IMR-90 (cell line): ENCODE measurements at regions not wholly inside any gene's neighbourhood (a gene's known extent, or its start where the extent isn't known, plus 50 kb on each side); places are given as distances from the start of the nearest gene placed in this dataset.

Source experiments
- ATAC-seq: fragments of 200-7000 bp; cut with Tn5 transposase; 2 replicates; pipeline ENCODE4 v1.9.1; 2020; ENCODE audit warnings: low read depth, mild to moderate bottlenecking, moderate library complexity
- BruUV-seq: library from RNA; stranded (reverse); fragments of 400-500 nt; replicated peaks from 2 replicates; lab custom pipeline; 2021; lab: Mats Ljungman, UMichigan
- CTCF ChIA-PET: fragments of 300-600 bp; formaldehyde crosslinking; extraction: SDS; loops from one replicate; lab custom pipeline; 2021; ENCODE audit warnings: antibody characterized with exemption; lab: Yijun Ruan, JAX
- POLR2A ChIA-PET: fragments of 300-600 bp; sonication (Branson Sonifier 250); formaldehyde crosslinking; loops from one replicate; lab custom pipeline; 2022; ENCODE audit warnings: antibody characterized with exemption; ENCODE audit not compliant: unreplicated experiment; lab: Charles Lee
- DNase-seq: peaks from one replicate; pipeline ENCODE4 v3.0.0; 2013
- H2AFZ ChIP-seq: replicated peaks from 2 replicates; pipeline ENCODE3; 2013; ENCODE audit warnings: low read length, mild to moderate bottlenecking; ENCODE audit not compliant: poor library complexity
- H2AK5ac ChIP-seq: 2 replicates; pipeline ENCODE4 v1.6.1; 2013; ENCODE audit warnings: low read depth, low read length, inconsistent platforms
- H2AK9ac ChIP-seq: replicated peaks from 2 replicates; pipeline ENCODE3; 2013; ENCODE audit warnings: mild to moderate bottlenecking, low read depth, low read length, moderate library complexity; ENCODE audit not compliant: poor library complexity
- H2BK120ac ChIP-seq: 2 replicates; pipeline ENCODE4 v1.6.1; 2013; ENCODE audit warnings: low read depth, low read length, inconsistent platforms
- H2BK15ac ChIP-seq: 3 replicates; pipeline ENCODE4 v1.6.1; 2013; ENCODE audit warnings: low read depth, low read length, inconsistent platforms
- H2BK20ac ChIP-seq: 2 replicates; pipeline ENCODE4 v1.6.1; 2013; ENCODE audit warnings: low read depth, mild to moderate bottlenecking, inconsistent platforms, low read length, moderate library complexity
- H2BK5ac ChIP-seq: 2 replicates; pipeline ENCODE4 v1.6.1; 2013; ENCODE audit warnings: mild to moderate bottlenecking, low read depth, low read length, inconsistent platforms; ENCODE audit not compliant: poor library complexity, severe bottlenecking
- H3K14ac ChIP-seq: replicated peaks from 2 replicates; pipeline ENCODE4 v1.6.1; 2013; ENCODE audit warnings: low read depth, low read length, inconsistent platforms
- H3K18ac ChIP-seq: 2 replicates; pipeline ENCODE4 v1.6.1; 2013; ENCODE audit warnings: low read depth, low read length, control low read depth
- H3K23ac ChIP-seq: 2 replicates; pipeline ENCODE4 v1.6.1; 2013; ENCODE audit warnings: low read depth, low read length, inconsistent platforms
- H3K27ac ChIP-seq: 2 replicates; pipeline ENCODE4 v1.5.1; 2013; ENCODE audit warnings: mild to moderate bottlenecking, control low read depth, low read length; ENCODE audit not compliant: insufficient read depth
- H3K27me3 ChIP-seq: 2 replicates; pipeline ENCODE4 v1.6.1; 2013; ENCODE audit warnings: low read length; ENCODE audit not compliant: control insufficient read depth, insufficient read depth
- H3K36me3 ChIP-seq: 2 replicates; pipeline ENCODE4 v1.6.1; 2013; ENCODE audit warnings: low read length, mixed read lengths; ENCODE audit not compliant: control insufficient read depth, insufficient read depth
- H3K4ac ChIP-seq: 2 replicates; pipeline ENCODE4 v1.6.1; 2013; ENCODE audit warnings: low read depth, low read length, inconsistent platforms
- H3K4me1 ChIP-seq: 2 replicates; pipeline ENCODE4 v1.6.1; 2013; ENCODE audit warnings: low read length, mixed read lengths; ENCODE audit not compliant: control insufficient read depth, insufficient read depth
- H3K4me2 ChIP-seq: 2 replicates; pipeline ENCODE4 v1.6.1; 2013; ENCODE audit warnings: low read depth, mild to moderate bottlenecking, control low read depth, low read length, moderate library complexity
- H3K4me3 ChIP-seq: 2 replicates; pipeline ENCODE4 v1.5.1; 2013; ENCODE audit warnings: low read depth, mild to moderate bottlenecking, control low read depth, low read length, moderate library complexity; ENCODE audit not compliant: insufficient read depth
- H3K56ac ChIP-seq: 2 replicates; pipeline ENCODE4 v1.6.1; 2013; ENCODE audit warnings: low read length, inconsistent platforms; ENCODE audit not compliant: insufficient read depth; ENCODE audit errors: extremely low read depth
- H3K79me1 ChIP-seq, 2 experiments: 2 replicates each; pipeline ENCODE4 v1.6.1; 2013; ENCODE audit warnings: low read length in 2 of 2, inconsistent platforms in 1 of 2, low read depth in 1 of 2
- H3K9ac ChIP-seq: 2 replicates; pipeline ENCODE4 v1.6.1; 2013; ENCODE audit warnings: low read depth, low read length, control low read depth
- H3K9me1 ChIP-seq: 2 replicates; pipeline ENCODE4 v1.6.1; 2013; ENCODE audit warnings: low read length, inconsistent platforms; ENCODE audit not compliant: insufficient read depth
- H3K9me3 ChIP-seq: 2 replicates; pipeline ENCODE4 v1.6.1; 2013; ENCODE audit warnings: low read length; ENCODE audit not compliant: control insufficient read depth, insufficient read depth
- H4K20me1 ChIP-seq: 2 replicates; pipeline ENCODE4 v1.6.1; 2013; ENCODE audit warnings: low read length, inconsistent platforms; ENCODE audit not compliant: insufficient read depth
- H4K5ac ChIP-seq: 2 replicates; pipeline ENCODE4 v1.6.1; 2013; ENCODE audit warnings: mild to moderate bottlenecking, low read depth, low read length, control low read depth
- H4K8ac ChIP-seq, 2 experiments: 2 replicates each; pipeline ENCODE4 v1.6.1; 2013; ENCODE audit warnings: low read depth in 2 of 2, low read length in 2 of 2, control low read depth in 1 of 2, inconsistent platforms in 1 of 2
- H4K91ac ChIP-seq: 2 replicates; pipeline ENCODE4 v1.6.1; 2013; ENCODE audit warnings: low read depth, low read length, inconsistent platforms; ENCODE audit not compliant: insufficient read depth
- BHLHE40 ChIP-seq: fragments of 150-350 bp; IDR thresholded peaks from 2 replicates; pipeline ENCODE4 v1.6.1; 2016; ENCODE audit warnings: mild to moderate bottlenecking, low read depth, low read length
- MAZ ChIP-seq: IDR thresholded peaks from 2 replicates; pipeline ENCODE4 v1.6.1; 2012; ENCODE audit warnings: low read depth, mild to moderate bottlenecking, low read length, improper control_type of control experiment, moderate library complexity, borderline replicate concordance
- dilution Hi-C: fragments of 300-500 bp; cut with HindIII; formaldehyde crosslinking; loops from one replicate; pipeline ENCODE4 v1.14.3; 2018; ENCODE audit warnings: low sequenced_read_pairs; ENCODE audit not compliant: unreplicated experiment
- in situ Hi-C: fragments of 300-500 bp; cut with MboI; formaldehyde crosslinking; loops from 3 replicates; pipeline ENCODE4 v1.14.3; 2019; ENCODE audit warnings: low sequenced_read_pairs, inconsistent platforms, mixed read lengths
- intact Hi-C: fragments of 100-400 bp; cut with micrococcal nuclease; formaldehyde crosslinking; loops from 2 replicates; pipeline ENCODE4 v1.10.0; 2022

DNA sequence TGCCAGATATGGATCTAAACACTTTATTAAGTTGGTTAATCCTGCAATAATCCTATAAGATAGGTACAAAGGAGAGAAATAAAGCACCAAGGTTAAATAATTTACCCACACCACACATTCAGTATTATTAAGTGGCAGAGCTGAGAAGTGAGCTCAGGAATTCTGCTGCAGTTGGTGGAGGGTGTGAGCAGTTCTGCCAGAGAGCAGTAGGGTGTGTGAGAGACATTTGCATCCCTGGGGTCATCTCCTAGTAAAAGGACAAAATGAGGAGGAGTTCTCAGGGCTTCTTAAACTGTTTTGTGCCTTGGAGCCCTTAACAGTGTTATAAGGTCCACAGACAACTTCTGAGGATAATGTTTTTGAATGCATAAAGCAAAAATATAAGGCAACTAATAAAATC lies 484.5 kb downstream of the TAFA4 start:
- in situ Hi-C loops (no loop called here), intact Hi-C loops (no loop called here), dilution Hi-C loops (no loop called here)
- no peak overlapping the region for H3K56ac ChIP-seq
- H2BK5ac ChIP-seq: no peak overlapping the region
- no peak overlapping the region for H3K14ac ChIP-seq
- no peak overlapping the region for H2AK9ac ChIP-seq
- no peak overlapping the region for H3K4me2 ChIP-seq
- no peak overlapping the region for H3K18ac ChIP-seq
- DNase-seq (no peak), ATAC-seq (no peak)
- no peaks in the 10 kb centered on the region for H4K20me1 ChIP-seq
- CTCF ChIA-PET: no interaction called here
- H3K4me3 ChIP-seq: no peak overlapping the region
- H4K91ac ChIP-seq: no peak overlapping the region
- no peaks in the 10 kb centered on the region for H3K9me1 ChIP-seq
- H3K4me1 ChIP-seq: no peaks in the 10 kb centered on the region
- H3K4ac ChIP-seq: no peak overlapping the region
- no peak overlapping the region for H4K5ac ChIP-seq
- no peak overlapping the region for H2BK120ac ChIP-seq
- peaks cover 4% of the 10 kb centered on the region for H3K9me3 ChIP-seq
- no TSS peak for BruUV-seq
- no peaks in the 10 kb centered on the region for H3K79me1 ChIP-seq
- no peak overlapping the region for H3K23ac ChIP-seq
- H2BK15ac ChIP-seq: no peak overlapping the region
- H2BK20ac ChIP-seq: no peak overlapping the region
- no peak overlapping the region for H3K27ac ChIP-seq
- POLR2A ChIA-PET: no interaction called here
- no peak overlapping the region for H3K9ac ChIP-seq
- no peaks in the 10 kb centered on the region for H3K36me3 ChIP-seq
- H4K8ac ChIP-seq: no peak overlapping the region
- no peaks in the 10 kb centered on the region for H3K27me3 ChIP-seq
- H2AFZ ChIP-seq: no peak overlapping the region
- no peak overlapping the region for H2AK5ac ChIP-seq
- no peak for TF ChIP-seq BHLHE40
- TF ChIP-seq MAZ: no peak
